GM12878 (cell line): ENCODE measurements at regions not wholly inside any gene's neighbourhood (a gene's known extent, or its start where the extent isn't known, plus 50 kb on each side); places are given as distances from the start of the nearest gene placed in this dataset.

Experiments
- ATAC-seq: fragments of 200-7000 bp; cut with Tn5 transposase; 3 replicates; pipeline ENCODE4 v1.9.1; 2020; ENCODE audit warnings: mild to moderate bottlenecking, moderate library complexity
- BruUV-seq: library from RNA; stranded (reverse); fragments of 400-500 nt; replicated peaks from 2 replicates; lab custom pipeline; 2021; lab: Mats Ljungman, UMichigan
- CTCF ChIA-PET: fragments of 300-600 bp; sonication (Branson Sonifier 250); formaldehyde crosslinking; extraction: SDS; loops from one replicate; lab custom pipeline; 2021; ENCODE audit warnings: inconsistent platforms; lab: Yijun Ruan, JAX
- POLR2A ChIA-PET: fragments of 350-600 bp; formaldehyde crosslinking; extraction: SDS; loops from one replicate; lab custom pipeline; 2021; ENCODE audit warnings: inconsistent platforms; lab: Charles Lee
- RAD21 ChIA-PET: fragments of 300-600 bp; sonication (Branson Sonifier 250); formaldehyde crosslinking; loops from one replicate; lab custom pipeline; 2023; ENCODE audit warnings: antibody characterized with exemption; ENCODE audit not compliant: unreplicated experiment; lab: Charles Lee
- SMC1A ChIA-PET: fragments of 300-600 bp; sonication (Branson Sonifier 250); formaldehyde crosslinking; loops from one replicate; lab custom pipeline; 2023; ENCODE audit not compliant: unreplicated experiment, uncharacterized antibody; lab: Charles Lee
- DNase-seq: peaks from one replicate; pipeline ENCODE4 v3.0.0-alpha.2; 2011; ENCODE audit warnings: low read depth, low spot score
- FAIRE-seq: peaks from 3 replicates; lab custom pipeline; 2011; peaks lifted over from hg19 to GRCh38; lab: Jason Lieb, UNC
- H2AFZ ChIP-seq: 2 replicates; pipeline ENCODE4 v1.6.0; 2011; ENCODE audit warnings: low read depth, low read length, control low read depth; ENCODE audit not compliant: control insufficient read depth
- H3K27ac ChIP-seq: 2 replicates; pipeline ENCODE4 v1.5.1; 2011; ENCODE audit warnings: control low read depth; ENCODE audit not compliant: control insufficient read depth, insufficient read depth
- H3K27me3 ChIP-seq, 2 experiments: replicated peaks in 1 of 2; 2 replicates each; pipeline versions ENCODE4 v1.6.0 to v1.6.1; 2011; ENCODE audit warnings: low read length in 1 of 2; ENCODE audit not compliant: control insufficient read depth in 2 of 2, insufficient read depth in 2 of 2
- H3K36me3 ChIP-seq, 2 experiments: 2 replicates each; pipeline ENCODE4 v1.5.1; 2011; ENCODE audit warnings: low read length in 1 of 2; ENCODE audit not compliant: control insufficient read depth in 2 of 2, insufficient read depth in 2 of 2
- H3K4me1 ChIP-seq: 2 replicates; pipeline ENCODE4 v1.6.1; 2011; ENCODE audit warnings: mild to moderate bottlenecking, low read length, moderate library complexity, mixed read lengths; ENCODE audit not compliant: control insufficient read depth, insufficient read depth
- H3K4me2 ChIP-seq: 2 replicates; pipeline ENCODE4 v1.6.0; 2011; ENCODE audit warnings: control low read depth; ENCODE audit not compliant: control insufficient read depth, insufficient read depth
- H3K4me3 ChIP-seq: fragments of 200-600 bp; sonication (generic); 2 replicates; pipeline ENCODE4 v1.5.1; 2016
- H3K79me2 ChIP-seq: 2 replicates; pipeline ENCODE4 v1.6.0; 2011; ENCODE audit warnings: low read length; ENCODE audit not compliant: control insufficient read depth, insufficient read depth
- H3K9ac ChIP-seq: 2 replicates; pipeline ENCODE4 v1.8.0; 2011; ENCODE audit warnings: low read length, control low read depth, mixed read lengths; ENCODE audit not compliant: control insufficient read depth, insufficient read depth
- H3K9me3 ChIP-seq: replicated peaks from 3 replicates; pipeline ENCODE4 v1.5.1; 2011; ENCODE audit warnings: mild to moderate bottlenecking, low read length; ENCODE audit not compliant: control insufficient read depth, insufficient read depth
- H4K20me1 ChIP-seq: 2 replicates; pipeline ENCODE4 v1.6.0; 2011; ENCODE audit not compliant: control insufficient read depth, insufficient read depth
- CEBPB ChIP-seq, 2 experiments: fragments of 150-350 bp in 1 of 2; IDR thresholded peaks; 2 replicates each; pipeline ENCODE4 v1.6.1; 2012 to 2014; ENCODE audit warnings: low read depth in 2 of 2, low read length in 2 of 2, borderline replicate concordance in 1 of 2, inconsistent platforms in 1 of 2
- CREM ChIP-seq: IDR thresholded peaks from 2 replicates; pipeline ENCODE4 v1.6.1; 2014; ENCODE audit warnings: antibody characterized with exemption, low read depth
- CTCF ChIP-seq, 3 experiments: IDR thresholded peaks in 2 of 3; conservative IDR thresholded peaks in 1 of 3; 2 replicates each; pipeline ENCODE4 v1.5.1; 2011; ENCODE audit warnings: low read depth in 3 of 3, low read length in 3 of 3, mild to moderate bottlenecking in 3 of 3, control low read depth in 2 of 3, moderate library complexity in 2 of 3, inconsistent platforms in 1 of 3, mixed read lengths in 1 of 3; ENCODE audit not compliant: control insufficient read depth in 2 of 3, insufficient read depth in 1 of 3; ENCODE audit errors: extremely low read depth in 1 of 3
- EED ChIP-seq: sonication (generic); IDR thresholded peaks from 2 replicates; pipeline ENCODE4 v1.6.1; 2016; ENCODE audit warnings: antibody characterized with exemption, low read depth
- ELK1 ChIP-seq: IDR thresholded peaks from 2 replicates; pipeline ENCODE4 v1.6.1; 2012; ENCODE audit warnings: low read depth, low read length, improper control_type of control experiment
- EP300 ChIP-seq, 2 experiments: fragments of 150-350 bp in 1 of 2; IDR thresholded peaks; 2 replicates each; pipeline ENCODE4 v1.6.1; 2011 to 2012; ENCODE audit warnings: low read depth in 2 of 2, low read length in 2 of 2, borderline replicate concordance in 1 of 2, improper control_type of control experiment in 1 of 2, inconsistent platforms in 1 of 2; ENCODE audit not compliant: control insufficient read depth in 1 of 2
- GATAD2B ChIP-seq: fragments of 450-650 bp; conservative IDR thresholded peaks from 2 replicates; pipeline ENCODE4 v1.6.1; 2017; ENCODE audit warnings: low read depth, mild to moderate bottlenecking, moderate library complexity
- HSF1 ChIP-seq: fragments of 150-350 bp; IDR thresholded peaks from 2 replicates; pipeline ENCODE4 v1.6.1; 2014; ENCODE audit warnings: mild to moderate bottlenecking, low read depth, low read length
- MXI1 ChIP-seq: fragments of 150-350 bp; IDR thresholded peaks from 2 replicates; pipeline ENCODE4 v1.6.1; 2011; ENCODE audit warnings: low read depth, mild to moderate bottlenecking, inconsistent platforms, low read length, improper control_type of control experiment
- NKRF ChIP-seq: fragments of 450-650 bp; conservative IDR thresholded peaks from 2 replicates; pipeline ENCODE4 v1.6.1; 2017; ENCODE audit warnings: mild to moderate bottlenecking, moderate library complexity
- RELB ChIP-seq: fragments of 450-650 bp; IDR thresholded peaks from 2 replicates; pipeline ENCODE4 v1.6.1; 2017; ENCODE audit warnings: low read depth, mild to moderate bottlenecking, moderate library complexity
- SMAD1 ChIP-seq: fragments of 450-650 bp; IDR thresholded peaks from 2 replicates; pipeline ENCODE4 v1.6.1; 2018; ENCODE audit warnings: mild to moderate bottlenecking, low read depth; ENCODE audit not compliant: partially characterized antibody
- WRNIP1 ChIP-seq: IDR thresholded peaks from 2 replicates; pipeline ENCODE4 v1.6.1; 2011; ENCODE audit warnings: low read depth, low read length, improper control_type of control experiment, borderline replicate concordance
- ZZZ3 ChIP-seq: IDR thresholded peaks from 2 replicates; pipeline ENCODE4 v1.6.1; 2011; ENCODE audit warnings: low read depth; ENCODE audit not compliant: control insufficient read depth, insufficient read length
- in situ Hi-C: fragments of 300-500 bp; cut with MboI; formaldehyde crosslinking; loops from 9 replicates; pipeline ENCODE4 v1.14.3; 2018; ENCODE audit warnings: mixed read lengths
- intact Hi-C: fragments of 100-400 bp; cut with micrococcal nuclease; formaldehyde crosslinking; loops from one replicate; pipeline ENCODE4 v1.14.2; 2022; ENCODE audit not compliant: unreplicated experiment

- Histone ChIP-seq H3K4me1 (no peaks in the 10 kb centered on the region), H2AFZ (no peak overlapping the region), H3K9ac (no peak overlapping the region), H3K27me3 (no peaks in the 10 kb centered on the region), H4K20me1 (no peaks in the 10 kb centered on the region), H3K36me3 (no peaks in the 10 kb centered on the region), H3K9me3 (no peaks in the 10 kb centered on the region; the same call in 2 of the 3 replicates), H3K27ac (no peak overlapping the region), H3K4me2 (no peak overlapping the region), H3K4me3 (no peak overlapping the region), H3K79me2 (no peaks in the 10 kb centered on the region)
- DNase-seq (no peak), ATAC-seq (no peak), FAIRE-seq (no peak)
- RAD21 ChIA-PET: no interaction called here
- intact Hi-C loops (no loop called here), in situ Hi-C loops (no loop called here)
- CTCF ChIA-PET: no interaction called here
- no TSS peak for BruUV-seq
- SMC1A ChIA-PET: no interaction called here
- POLR2A ChIA-PET: no interaction called here
- TF ChIP-seq CEBPB (IDR thresholded peaks at IDR 0.05; ENCODE audit: borderline replicate concordance in 1 of 2, low read depth in 2 of 2, low read length in 2 of 2) (no peak), WRNIP1 (no peak), GATAD2B (no peak), ELK1 (no peak), RELB (no peak), SMAD1 (no peak), MXI1 (no peak), ZZZ3 (no peak), NKRF (no peak), EP300 (IDR thresholded peaks at IDR 0.05; ENCODE audit: borderline replicate concordance in 1 of 2, control insufficient read depth in 1 of 2, low read depth in 2 of 2, low read length in 2 of 2) (no peak), CTCF (IDR thresholded peaks at IDR 0.05 in 2 of 3, conservative IDR thresholded peaks at IDR 0.05 in 1 of 3; ENCODE audit: control insufficient read depth in 2 of 3, extremely low read depth in 1 of 3, insufficient read depth in 1 of 3, low read depth in 3 of 3, low read length in 3 of 3) (no peak), EED (no peak), HSF1 (no peak), CREM (no peak)
These were observed 1096.4 kb downstream of the TBC1D22A start for GRCh38 chr22:47858773-47859306.
